NK-92 treated with Interleukin-12 subunit alpha and Interleukin-12 subunit beta, amount 100 ng/mL, for 24 hours (cell line): ENCODE measurements at regions not wholly inside any gene's neighbourhood (a gene's known extent, or its start where the extent isn't known, plus 50 kb on each side); places are given as distances from the start of the nearest gene placed in this dataset.
"Not testable (repeated sequence)": the region's sequence is repeated elsewhere in the genome, so short reads cannot be mapped to it uniquely, and the experiment has no call there.

Experiments used
- DNase-seq: peaks from one replicate; lab custom pipeline; 2025; lab: John Stamatoyannopoulos, UW

GRCh38 chr13:86425170-86425815 lies 626.1 kb upstream of the SLITRK6 start:
- DNase-seq, result no peak

- DNase-seq, result no peak
Measured at GRCh38 chr13:86426437-86426836, 627.2 kb upstream of the SLITRK6 start.

GRCh38 chr13:86429756-86430155 lies 630.5 kb upstream of the SLITRK6 start:
- no peak for DNase-seq

GRCh38 chr13:86438034-86438433 lies 638.8 kb upstream of the SLITRK6 start:
- DNase-seq, result no peak

GRCh38 chr13:86445206-86445605 lies 646.0 kb upstream of the SLITRK6 start:
- DNase-seq, result no peak

- no peak for DNase-seq
Measured at GRCh38 chr13:86445672-86446071, 646.5 kb upstream of the SLITRK6 start.

GRCh38 chr13:86446311-86446710 lies 647.1 kb upstream of the SLITRK6 start:
- no peak for DNase-seq

GRCh38 chr13:86447479-86447878 lies 648.3 kb upstream of the SLITRK6 start:
- no peak for DNase-seq

- no peak for DNase-seq
Measured at GRCh38 chr13:86462011-86462410, 662.8 kb upstream of the SLITRK6 start.

GRCh38 chr13:86464193-86464592 lies 665.0 kb upstream of the SLITRK6 start:
- DNase-seq, result no peak

- DNase-seq, result no peak
Measured at GRCh38 chr13:86474971-86475370, 675.8 kb upstream of the SLITRK6 start.

GRCh38 chr13:86476656-86477055 lies 677.4 kb upstream of the SLITRK6 start:
- DNase-seq, result no peak

GRCh38 chr13:86486582-86486981 lies 687.4 kb upstream of the SLITRK6 start:
- DNase-seq, result no peak

- no peak for DNase-seq
Measured at GRCh38 chr13:86491121-86491520, 691.9 kb upstream of the SLITRK6 start.

- not testable (repeated sequence) for DNase-seq
Measured at GRCh38 chr13:86501931-86502330, 702.7 kb upstream of the SLITRK6 start.

- no peak for DNase-seq
Measured at GRCh38 chr13:86510792-86511191, 711.6 kb upstream of the SLITRK6 start.

- DNase-seq, result no peak
Measured at GRCh38 chr13:86541461-86541860, 742.2 kb upstream of the SLITRK6 start.

- no peak for DNase-seq
Measured at GRCh38 chr13:86554066-86554465, 754.8 kb upstream of the SLITRK6 start.

GRCh38 chr13:86559901-86560300 lies 760.7 kb upstream of the SLITRK6 start:
- DNase-seq, result no peak

GRCh38 chr13:86562866-86563265 lies 763.6 kb upstream of the SLITRK6 start:
- no peak for DNase-seq

GRCh38 chr13:86563308-86563707 lies 764.1 kb upstream of the SLITRK6 start:
- DNase-seq, result no peak

GRCh38 chr13:86567119-86567518 lies 767.9 kb upstream of the SLITRK6 start:
- no peak for DNase-seq

- DNase-seq, result no peak
Measured at GRCh38 chr13:86569119-86569518, 769.9 kb upstream of the SLITRK6 start.

- DNase-seq, result no peak
Measured at GRCh38 chr13:86569974-86570373, 770.8 kb upstream of the SLITRK6 start.
